PFSK-1 (cell line): ENCODE measurements at regions not wholly inside any gene's neighbourhood (a gene's known extent, or its start where the extent isn't known, plus 50 kb on each side); places are given as distances from the start of the nearest gene placed in this dataset.

ENCODE experiments used
- FOXP2 ChIP-seq: optimal IDR thresholded peaks from 2 replicates; pipeline ENCODE3; 2011; ENCODE audit warnings: borderline replicate concordance, control low read depth, inconsistent platforms; ENCODE audit not compliant: insufficient read depth; ENCODE audit errors: extremely low read length, extremely low read depth
- POLR2AphosphoS5 ChIP-seq: IDR thresholded peaks from 2 replicates; pipeline ENCODE4 v1.6.1; 2012; ENCODE audit warnings: low read depth, mild to moderate bottlenecking, control low read depth, low read length, moderate library complexity
- REST ChIP-seq, 2 experiments: IDR thresholded peaks; 2 replicates each; pipeline versions ENCODE4 v1.6.1 to v1.8.0; 2011 to 2012; ENCODE audit warnings: low read depth in 2 of 2, low read length in 2 of 2, control low read depth in 1 of 2, inconsistent platforms in 1 of 2, mild to moderate bottlenecking in 1 of 2, moderate library complexity in 1 of 2; ENCODE audit not compliant: insufficient read depth in 1 of 2
- SIN3A ChIP-seq: IDR thresholded peaks from 2 replicates; pipeline ENCODE4 v1.6.1; 2012; ENCODE audit warnings: mild to moderate bottlenecking, low read length, moderate library complexity, borderline replicate concordance; ENCODE audit not compliant: insufficient read depth
- TAF1 ChIP-seq: IDR thresholded peaks from 2 replicates; pipeline ENCODE4 v1.6.1; 2012; ENCODE audit warnings: low read length, control low read depth, borderline replicate concordance; ENCODE audit not compliant: insufficient read depth

- TF ChIP-seq POLR2AphosphoS5 (no peak), SIN3A (no peak), REST (IDR thresholded peaks at IDR 0.05; ENCODE audit: insufficient read depth in 1 of 2, low read depth in 2 of 2, low read length in 2 of 2) (no peak), FOXP2 (no peak), TAF1 (no peak)
Measured at GRCh38 chr12:125288931-125289928, 224.0 kb downstream of the AACS start.

GRCh38 chr12:125289970-125290369 lies 224.7 kb downstream of the AACS start:
- TF ChIP-seq REST (IDR thresholded peaks at IDR 0.05; ENCODE audit: insufficient read depth in 1 of 2, low read depth in 2 of 2, low read length in 2 of 2) (no peak), TAF1 (no peak), SIN3A (no peak), POLR2AphosphoS5 (no peak), FOXP2 (no peak)

GRCh38 chr12:125292700-125293099 lies 227.5 kb downstream of the AACS start:
- no peak for TF ChIP-seq SIN3A
- TF ChIP-seq POLR2AphosphoS5, result no peak
- no peak for TF ChIP-seq FOXP2
- no peak for TF ChIP-seq REST (IDR thresholded peaks at IDR 0.05; ENCODE audit: insufficient read depth in 1 of 2, low read depth in 2 of 2, low read length in 2 of 2)
- TF ChIP-seq TAF1, result no peak

- no peak for TF ChIP-seq TAF1
- no peak for TF ChIP-seq REST (IDR thresholded peaks at IDR 0.05; ENCODE audit: insufficient read depth in 1 of 2, low read depth in 2 of 2, low read length in 2 of 2)
- TF ChIP-seq FOXP2, result no peak
- no peak for TF ChIP-seq POLR2AphosphoS5
- TF ChIP-seq SIN3A, result no peak
Measured at GRCh38 chr12:125295550-125295949, 230.3 kb downstream of the AACS start.
